ENCODE measurements at regions not wholly inside any gene's neighbourhood (a gene's known extent, or its start where the extent isn't known, plus 50 kb on each side); places are given as distances from the start of the nearest gene placed in this dataset.

GRCh38 chr5:99807346-99807745, 727.8 kb upstream of the FAM174A start:
- TF ChIP-seq CTCF (conservative IDR thresholded peaks at IDR 0.05) (no peak), ZFX (IDR thresholded peaks at IDR 0.05) (no peak)

Measured in C4-2B (cell line).